GM18498 (cell line): ENCODE measurements at regions not wholly inside any gene's neighbourhood (a gene's known extent, or its start where the extent isn't known, plus 50 kb on each side); places are given as distances from the start of the nearest gene placed in this dataset.

Experiments
- ATAC-seq: cut with Tn5 transposase; IDR thresholded peaks from one replicate; pipeline ENCODE4 v1.9.1; 2021; ENCODE audit warnings: mild to moderate bottlenecking, moderate library complexity; ENCODE audit not compliant: unreplicated experiment

DNA sequence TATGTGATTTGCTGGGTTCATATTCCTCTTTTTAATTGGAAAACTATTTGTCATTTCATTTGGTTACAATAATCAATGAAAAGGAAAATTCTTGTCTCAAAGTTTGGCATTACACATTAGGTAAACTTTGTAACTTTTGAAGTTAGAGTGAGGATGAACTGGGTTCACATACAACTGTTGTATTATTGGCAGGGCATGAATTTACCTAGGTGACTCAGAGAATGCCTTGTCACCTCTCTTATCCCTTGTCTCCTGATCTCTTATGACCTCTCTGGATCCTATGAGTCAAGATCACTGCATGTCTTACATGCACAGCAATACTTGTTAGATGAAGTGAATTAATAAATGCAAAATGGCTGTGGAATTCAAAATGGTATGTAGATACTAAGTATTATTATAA lies 563.4 kb upstream of the GCFC2 start:
- no peak for ATAC-seq

DNA sequence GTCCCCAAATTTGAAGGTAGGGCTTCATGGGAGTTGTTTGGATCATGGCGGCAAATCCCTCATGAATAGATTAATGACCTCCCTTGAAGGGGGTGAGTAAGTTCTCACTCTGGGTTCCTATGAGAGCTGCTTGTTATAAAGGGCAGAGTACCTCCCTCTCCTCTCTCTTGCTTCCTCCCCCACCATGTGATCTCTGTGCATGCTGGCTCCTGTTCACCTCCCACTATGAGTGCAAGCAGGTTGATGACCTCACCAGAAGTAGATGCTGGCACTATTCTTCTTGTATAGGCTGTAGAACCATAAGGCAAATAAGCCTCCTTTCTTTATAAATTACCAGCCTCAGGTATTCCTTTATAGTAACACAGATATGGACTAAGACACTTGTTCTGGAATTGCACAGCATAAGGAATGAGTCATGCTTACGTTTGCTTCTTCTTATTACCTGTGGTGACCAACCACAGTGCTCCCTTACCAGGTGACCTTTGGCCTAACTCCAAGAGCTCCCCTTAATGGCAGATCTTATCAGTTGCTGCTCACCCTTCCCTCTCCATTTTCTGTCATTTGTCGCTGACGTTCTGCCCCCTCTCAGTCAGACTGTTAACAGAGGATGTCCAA lies 559.5 kb upstream of the GCFC2 start:
- no peak for ATAC-seq

DNA sequence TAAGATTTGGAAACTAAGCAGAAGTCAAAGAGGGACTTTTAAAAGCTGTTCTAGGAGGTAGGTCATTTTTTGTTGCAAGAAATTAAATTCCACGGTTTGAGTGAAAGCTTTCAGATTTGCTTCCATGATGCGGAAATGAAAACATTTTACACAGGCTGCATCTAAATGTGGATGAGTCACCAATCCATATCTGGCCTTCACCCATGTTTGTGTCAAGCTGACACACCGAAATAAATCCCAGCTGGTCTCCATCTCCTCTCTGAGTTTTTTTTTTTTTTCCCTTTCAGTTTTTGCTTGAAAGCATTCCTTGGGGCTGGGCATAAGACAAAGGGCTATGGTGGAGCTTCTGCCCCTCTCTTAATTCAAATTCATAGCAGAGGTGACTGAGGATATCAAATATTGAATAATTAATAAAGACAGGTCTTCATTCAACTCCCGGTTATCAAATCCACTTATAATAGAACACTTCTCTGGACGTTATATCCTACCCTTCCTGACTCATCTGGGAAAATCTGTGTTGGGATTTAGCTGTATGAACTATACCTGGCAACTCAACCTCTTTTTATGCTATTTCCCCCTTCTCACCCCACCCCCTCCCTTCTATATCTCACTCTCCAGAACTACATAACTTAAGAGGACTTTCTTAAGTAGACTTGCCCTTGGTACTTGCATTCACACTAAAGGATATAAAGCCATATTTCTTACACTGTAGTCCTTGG lies 558.3 kb upstream of the GCFC2 start:
- ATAC-seq = no peak

DNA sequence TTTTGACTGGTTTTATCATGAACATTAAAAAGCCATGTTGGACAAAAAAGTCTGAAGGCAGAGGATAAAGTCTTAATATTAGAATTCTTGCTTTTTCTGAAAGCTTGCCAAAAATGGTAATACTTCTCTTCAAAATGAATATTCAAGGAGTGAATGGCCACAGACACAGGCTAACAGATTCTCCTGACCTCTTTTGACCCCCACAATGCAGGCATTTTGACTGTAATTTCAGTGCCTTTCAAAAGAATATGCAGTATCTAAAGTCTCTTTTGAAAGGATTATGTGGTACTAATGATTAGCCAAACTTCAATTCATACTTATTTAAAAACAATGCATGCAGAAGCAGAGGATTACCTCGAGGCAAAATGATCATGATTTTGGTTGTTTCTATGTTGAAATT lies 557.8 kb upstream of the GCFC2 start:
- no peak for ATAC-seq

DNA sequence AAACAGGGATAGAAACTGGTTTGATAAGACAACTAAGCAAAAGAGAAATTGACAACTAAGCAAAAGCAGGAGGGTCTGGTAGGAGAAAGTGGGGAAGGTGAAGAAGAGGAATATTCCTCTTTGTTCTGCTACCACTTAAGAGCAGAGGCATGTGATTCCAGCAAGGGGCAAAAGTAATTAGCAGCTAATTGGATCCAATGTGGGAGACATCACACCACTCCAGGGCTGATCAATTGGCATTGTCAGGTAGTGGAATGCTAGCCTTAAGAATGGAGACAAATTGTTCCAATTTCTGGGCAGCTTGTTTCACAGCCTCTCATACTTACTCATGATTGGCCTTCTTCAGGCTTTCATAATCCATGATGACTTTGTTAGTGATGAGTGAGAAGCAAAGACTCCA lies 547.1 kb upstream of the GCFC2 start:
- no peak for ATAC-seq

DNA sequence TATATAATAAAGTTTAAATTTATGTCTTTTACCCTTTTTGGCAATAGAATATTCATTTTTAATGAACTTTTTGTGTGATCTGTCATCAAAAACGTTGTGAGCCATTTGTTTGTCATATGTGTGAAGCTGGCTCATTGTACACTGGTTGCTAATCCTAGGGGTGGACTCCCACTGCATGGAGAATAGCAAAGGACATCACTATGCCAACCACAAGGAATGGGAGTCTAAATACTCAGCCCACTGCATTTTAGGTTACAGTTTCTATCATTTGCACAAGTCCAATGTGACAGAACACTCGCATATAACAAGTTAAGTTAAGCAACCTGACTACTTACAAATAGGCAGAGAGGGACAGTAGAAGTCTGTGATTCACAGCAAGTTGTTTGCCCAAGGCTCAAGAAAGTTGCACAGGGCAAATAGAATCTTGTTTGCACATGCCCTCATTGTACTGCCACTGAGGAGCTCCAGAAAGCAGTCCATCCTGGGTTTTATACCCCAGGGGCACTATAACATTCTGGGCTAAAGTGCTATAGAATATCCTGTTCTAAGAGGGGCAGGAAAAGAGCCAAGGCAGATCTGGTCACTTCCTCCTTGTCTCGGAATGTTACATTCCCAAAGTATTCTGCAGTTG lies 545.9 kb upstream of the GCFC2 start:
- ATAC-seq = no peak

DNA sequence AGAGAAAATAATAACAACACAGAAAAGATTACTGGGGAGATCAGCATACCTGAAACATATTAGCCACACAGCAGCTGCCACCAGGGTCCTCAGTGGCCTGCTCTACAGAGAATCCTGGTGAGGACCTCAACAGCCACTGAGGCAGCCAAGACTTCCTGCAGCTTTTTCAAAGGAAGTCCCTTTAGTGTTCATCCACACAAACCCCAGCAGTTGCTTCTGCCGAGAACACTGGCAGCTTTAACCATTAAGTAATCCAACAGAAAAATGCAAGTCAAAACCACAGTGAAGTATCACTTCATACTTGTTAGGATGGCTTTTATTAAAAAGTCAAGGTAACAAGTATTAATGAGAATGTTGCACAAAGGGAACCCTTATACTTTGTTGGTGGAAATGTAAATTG lies 542.0 kb upstream of the GCFC2 start:
- ATAC-seq = no peak

DNA sequence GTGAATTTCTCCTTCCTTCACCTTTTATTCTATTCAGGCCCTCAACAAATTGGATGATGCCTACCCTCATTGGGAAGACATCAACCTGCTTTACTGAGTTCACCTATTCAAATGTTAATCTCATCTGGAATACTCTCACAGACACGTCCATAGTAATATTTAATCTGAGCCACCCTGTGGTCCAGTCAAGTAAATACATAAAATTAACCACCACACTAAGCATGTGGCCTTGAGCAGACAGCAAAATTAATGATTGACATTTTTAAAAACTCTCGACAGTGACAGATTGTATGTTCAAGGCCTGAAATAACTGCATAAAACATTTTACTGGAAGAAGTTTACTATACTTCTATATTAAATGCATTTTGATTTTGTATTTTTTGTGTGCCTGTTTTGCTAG lies 540.6 kb upstream of the GCFC2 start:
- ATAC-seq = no peak

DNA sequence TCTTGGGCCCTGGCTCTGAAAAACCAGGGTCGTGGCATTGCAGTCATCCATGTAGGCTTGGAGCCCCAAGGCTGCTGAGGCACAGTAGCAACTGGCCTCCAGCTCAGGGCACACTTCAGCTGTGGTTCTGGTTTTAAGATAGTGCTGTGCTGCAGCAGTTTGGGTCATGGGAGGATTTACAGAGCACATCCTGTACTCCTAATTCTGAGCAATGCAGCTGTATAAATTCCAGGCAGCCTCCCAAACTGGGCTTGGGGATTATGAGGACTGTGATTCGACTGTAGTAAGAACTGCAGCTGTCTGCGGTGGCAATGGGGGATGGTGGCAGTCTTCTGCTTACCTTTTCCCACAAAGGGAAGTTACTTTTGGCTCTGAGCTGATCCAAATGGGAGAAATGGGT lies 536.3 kb upstream of the GCFC2 start:
- no peak for ATAC-seq

DNA sequence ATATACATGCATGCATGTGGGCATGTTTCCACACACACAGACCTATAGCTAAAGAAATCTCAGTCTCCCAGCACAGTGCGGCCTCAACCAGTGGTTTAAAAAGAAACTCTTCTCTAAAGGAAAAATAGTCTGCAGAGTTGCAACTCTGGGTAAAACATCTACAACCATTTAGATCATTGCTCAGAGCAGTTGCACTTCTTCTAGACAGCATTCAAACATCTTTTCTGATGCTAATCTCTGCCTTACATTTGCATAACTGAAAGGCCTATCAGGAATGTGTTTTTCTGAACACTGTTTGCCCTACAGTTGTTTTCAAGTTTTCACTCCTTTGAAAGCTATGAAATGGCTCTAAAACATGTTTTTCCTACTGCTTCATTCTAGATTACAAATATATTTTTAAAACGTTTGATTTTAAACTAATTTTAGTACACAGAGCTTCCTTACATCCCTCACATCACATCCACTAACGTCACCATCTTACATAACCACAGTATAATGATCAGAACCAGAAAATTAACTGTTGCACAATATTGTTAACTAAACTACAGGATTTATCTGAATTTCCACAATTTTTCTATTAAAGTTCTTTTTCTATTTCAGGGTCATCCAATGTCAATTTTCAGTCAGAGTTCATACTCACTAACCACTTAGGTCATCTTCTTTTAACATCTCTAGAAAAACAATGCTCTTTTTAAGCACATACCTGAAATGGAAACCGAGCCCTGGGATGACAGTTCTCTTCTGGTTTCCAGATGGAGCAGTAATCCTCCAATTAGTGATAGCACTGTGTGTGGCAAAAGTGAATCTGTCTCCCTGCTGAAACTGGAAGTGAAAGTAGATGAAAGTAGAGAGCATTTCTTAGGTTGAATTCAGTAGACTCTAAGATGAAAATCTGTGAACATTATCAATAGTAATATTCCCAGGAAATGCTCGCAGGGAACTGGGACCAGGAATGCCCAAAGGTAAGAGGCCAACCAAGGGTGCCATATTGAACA lies 501.6 kb upstream of the GCFC2 start:
- no peak for ATAC-seq

DNA sequence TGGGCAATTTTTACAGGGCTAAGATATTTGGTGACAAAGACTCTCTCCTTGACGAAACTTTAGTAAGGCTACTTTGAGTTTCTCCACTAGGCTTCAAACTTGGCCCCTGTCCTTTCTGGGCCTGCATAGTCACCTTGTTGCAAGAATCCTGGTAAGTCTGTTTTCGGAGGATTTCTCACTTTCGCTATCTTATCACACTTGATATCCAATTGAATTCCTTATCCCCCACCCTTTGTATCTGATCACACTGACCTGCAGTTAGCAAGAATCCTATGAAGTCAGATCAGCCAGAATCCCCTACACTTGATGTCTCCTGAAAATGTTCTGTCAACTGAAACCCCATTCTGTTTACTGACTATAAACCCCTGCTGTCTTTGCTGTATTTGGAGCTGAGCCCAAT lies 499.8 kb upstream of the GCFC2 start:
- no peak for ATAC-seq

DNA sequence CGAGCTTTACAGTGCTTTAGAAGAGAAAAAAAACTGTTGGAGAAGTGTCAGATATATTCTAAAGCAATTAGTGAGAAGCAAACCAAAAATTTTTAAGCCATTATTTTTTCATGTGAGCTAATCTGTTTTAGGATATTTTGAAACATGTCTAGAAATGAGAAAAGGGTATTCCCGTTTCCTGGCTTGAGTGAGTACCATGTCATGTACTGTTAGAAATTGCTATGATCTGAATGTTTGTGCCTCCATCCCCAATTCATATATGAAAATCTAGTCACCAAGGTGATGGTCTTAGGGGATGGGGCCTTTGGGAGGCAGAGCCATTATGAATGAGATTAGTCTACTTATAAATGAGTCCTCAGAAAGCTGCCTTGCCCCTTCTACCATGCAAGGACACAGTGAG lies 493.3 kb upstream of the GCFC2 start:
- no peak for ATAC-seq

DNA sequence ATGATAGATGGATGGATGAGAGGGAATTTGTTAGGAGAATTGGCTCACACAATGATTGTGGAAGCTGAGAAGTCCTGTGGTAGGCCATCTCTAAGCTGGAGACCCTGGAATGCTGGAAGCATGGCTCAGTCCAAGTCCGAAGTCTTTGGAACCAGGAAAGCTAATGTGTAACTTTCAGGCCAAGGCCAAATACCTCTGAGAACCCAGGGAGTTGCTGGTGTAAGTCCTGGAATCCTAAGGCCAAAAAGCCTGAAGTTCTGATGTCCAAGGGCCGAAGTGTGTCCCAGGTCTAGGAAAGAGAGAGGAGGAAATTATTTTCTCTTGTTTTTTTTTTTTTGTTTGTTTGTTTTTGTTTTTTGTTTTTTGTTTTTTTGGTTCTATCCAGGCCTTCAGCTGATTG lies 492.2 kb upstream of the GCFC2 start:
- ATAC-seq = no peak

DNA sequence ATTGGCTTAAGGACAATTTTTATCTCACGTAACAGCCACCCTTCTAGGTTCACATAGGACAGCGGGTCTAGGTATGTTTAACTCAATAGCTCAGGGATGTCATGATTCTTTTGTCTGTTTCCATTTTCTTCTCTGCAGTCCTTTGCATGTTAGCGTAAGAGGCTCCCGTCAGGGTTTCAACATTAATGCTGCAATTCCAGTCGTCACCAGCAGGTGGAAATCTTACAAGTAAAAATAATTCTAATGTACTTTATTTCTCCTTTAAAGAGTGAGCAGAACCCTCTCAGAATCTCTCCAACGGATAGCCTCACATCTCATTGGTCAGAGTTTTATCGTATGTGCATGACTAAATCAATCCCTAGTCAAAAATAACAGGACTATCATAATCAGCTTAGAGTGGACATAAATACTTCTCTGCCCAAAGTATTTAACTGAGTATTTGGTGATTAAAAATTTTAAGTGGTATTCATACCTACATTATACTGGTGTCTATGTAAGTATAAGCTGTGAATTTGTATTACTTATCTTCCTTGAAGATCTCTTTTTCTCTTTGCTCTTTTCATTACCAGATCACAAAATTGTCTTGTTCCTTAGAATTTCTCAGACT lies 487.2 kb upstream of the GCFC2 start:
- ATAC-seq = peak; percentile 60

DNA sequence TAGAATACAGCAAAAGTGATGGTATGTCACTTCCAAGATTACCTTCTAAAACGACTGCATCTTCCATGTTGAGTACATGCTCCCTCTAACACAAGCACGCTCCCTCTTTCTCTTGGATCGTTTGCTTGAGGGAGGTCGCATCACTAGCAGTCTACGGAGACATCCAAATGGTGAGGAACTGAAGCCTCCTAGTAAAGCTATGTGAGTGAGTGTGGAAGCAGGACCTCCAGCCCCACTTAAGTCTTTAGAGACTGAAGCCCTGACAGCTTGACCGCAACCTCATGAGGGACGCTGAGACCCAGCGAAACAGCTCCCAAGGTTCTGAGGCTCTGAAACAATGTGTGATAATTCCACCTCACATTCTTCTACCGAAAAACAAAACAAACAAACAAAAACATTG lies 486.7 kb upstream of the GCFC2 start:
- ATAC-seq = no peak

DNA sequence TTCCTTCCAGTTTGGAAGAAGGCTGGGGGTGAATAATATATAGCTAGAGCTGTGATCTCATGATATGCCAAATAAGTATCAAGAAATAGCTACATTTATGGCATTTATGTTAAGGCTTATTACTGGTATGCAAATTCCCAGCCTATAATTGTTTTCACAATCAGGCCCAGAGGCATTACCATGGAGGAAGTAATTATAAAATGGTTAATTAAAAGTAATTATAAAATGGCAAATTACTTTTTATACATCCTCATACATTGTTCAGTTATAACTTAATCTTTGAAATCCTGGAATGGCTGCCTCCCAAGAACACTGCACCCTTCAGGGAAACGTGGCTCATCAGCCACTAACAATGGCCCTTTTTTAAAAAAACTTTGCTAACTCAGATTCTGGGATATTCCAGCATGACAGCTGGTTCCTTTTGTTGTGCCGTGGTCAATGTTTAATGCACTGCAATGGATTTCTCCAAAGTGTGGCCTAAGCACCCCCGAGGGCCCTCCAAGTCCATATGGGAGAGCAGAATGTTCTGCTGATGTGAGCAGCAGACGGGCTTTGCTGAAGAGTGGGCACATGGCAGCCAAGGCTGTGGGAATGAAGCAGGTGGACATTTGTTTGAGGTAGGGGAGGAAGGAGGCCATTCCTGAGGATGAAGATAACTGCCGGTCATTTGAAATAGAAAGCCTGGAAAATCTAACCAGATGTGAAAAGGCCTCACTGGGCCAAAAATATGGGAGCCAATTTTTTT lies 483.5 kb upstream of the GCFC2 start:
- no peak for ATAC-seq

DNA sequence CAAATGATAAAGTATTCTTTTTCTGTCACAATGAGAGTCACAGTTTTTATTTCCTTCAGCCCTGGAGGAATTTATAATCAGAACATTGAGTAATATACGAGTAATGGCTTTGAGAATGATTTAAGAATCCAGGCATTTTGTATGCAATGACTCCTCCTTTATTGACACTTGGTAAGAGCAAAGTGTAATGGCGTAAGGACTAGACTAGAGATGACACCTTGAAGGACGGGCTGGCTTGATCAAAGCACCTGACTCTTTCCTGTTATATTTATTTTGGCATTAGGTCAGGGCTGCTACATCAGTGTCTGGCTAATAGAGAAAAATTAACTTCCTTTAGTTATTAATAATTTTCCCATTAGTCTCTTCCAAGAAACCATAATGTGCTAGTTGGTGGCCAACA lies 482.4 kb upstream of the GCFC2 start:
- ATAC-seq = no peak

DNA sequence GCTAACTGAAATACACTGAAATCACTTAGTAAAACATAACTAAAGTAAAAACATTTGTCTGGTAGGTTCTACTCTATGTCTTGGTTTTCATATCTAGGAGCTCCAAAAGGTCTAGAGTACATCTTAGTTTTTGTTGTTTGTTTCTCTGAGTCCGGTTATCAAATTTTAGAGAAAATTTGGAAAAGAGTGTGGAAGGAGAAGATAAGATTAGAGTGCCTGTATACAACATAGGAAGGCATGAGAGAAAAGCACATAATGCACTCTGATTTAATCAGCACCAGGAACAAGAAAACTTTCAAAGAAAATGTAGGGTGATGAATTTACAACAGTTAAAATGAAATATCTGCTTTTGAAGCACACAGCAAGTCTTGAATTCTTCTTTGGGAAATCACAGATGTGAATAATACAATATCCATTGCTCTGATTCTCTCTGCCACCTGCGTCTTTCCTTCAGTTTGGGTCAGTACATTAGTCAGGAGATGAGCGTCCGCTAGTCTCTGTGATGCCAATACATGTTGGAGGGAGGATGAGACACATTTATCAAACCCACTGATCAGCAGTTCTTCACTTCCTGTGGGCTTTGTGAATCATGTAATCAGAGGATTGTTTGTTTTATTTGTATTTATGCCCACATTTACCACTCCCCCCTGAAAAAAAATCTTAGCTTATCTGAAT lies 477.8 kb upstream of the GCFC2 start:
- ATAC-seq = no peak

DNA sequence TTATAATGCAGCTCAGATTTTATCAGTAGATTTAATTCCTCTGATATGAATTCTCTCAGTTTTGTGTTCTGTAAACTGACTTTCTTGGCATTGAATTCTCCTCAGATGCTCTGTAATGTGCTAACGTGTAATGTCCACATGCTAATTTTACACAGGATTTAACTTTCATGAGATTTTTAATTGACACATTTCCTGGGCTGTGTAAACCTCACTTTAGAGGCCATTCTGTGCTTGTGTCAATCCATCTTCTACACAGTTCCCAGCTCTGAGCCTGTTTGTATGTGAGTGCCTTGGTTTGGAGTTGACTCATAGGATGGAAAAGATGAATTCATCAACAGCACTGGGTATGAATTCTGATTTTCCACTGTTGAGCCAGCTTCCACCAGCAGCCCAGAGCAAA lies 476.7 kb upstream of the GCFC2 start:
- ATAC-seq = no peak

DNA sequence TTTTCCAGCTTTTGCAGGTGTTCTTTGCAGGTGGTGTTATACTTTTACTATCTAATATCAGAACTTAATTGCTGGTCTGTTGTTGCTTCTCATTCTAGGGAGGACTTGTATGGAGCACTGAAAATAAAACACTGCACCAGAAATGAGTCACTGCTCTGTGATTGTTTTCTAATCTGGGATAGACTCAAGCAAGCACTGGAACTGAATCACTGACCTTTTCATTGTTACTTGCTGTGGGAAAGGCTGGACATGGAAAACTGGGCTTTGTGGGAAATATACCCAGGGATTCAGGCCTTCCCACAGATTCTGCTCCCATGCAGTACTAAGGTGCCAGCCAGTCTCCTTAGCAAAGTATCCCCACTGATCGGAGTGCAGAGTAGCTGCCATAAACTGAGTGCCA lies 470.0 kb upstream of the GCFC2 start:
- no peak for ATAC-seq
